ENCODE measurements at regions not wholly inside any gene's neighbourhood (a gene's known extent, or its start where the extent isn't known, plus 50 kb on each side); places are given as distances from the start of the nearest gene placed in this dataset.

GRCh38 chr1:208339911-208340310 lies 95.7 kb upstream of the PLXNA2 start:
- H3K36me3 ChIP-seq (ENCODE audit: control insufficient read depth in 2 of 2, insufficient read depth in 1 of 2, low read length in 2 of 2): no peaks in the 10 kb centered on the region
- TF ChIP-seq MEIS1 (CRISPR knock-in tag; IDR thresholded peaks at IDR 0.05; ENCODE audit: borderline replicate concordance) (no peak), YY1 (tag by site-specific recombination; IDR thresholded peaks at IDR 0.05) (no peak), ZNF398 (tag by site-specific recombination; IDR thresholded peaks at IDR 0.05) (no peak), EGR2 (tag by site-specific recombination; IDR thresholded peaks at IDR 0.05; ENCODE audit: low read depth) (no peak), PBX3 (CRISPR knock-in tag; IDR thresholded peaks at IDR 0.05) (no peak), ZNF830 (tag by site-specific recombination; IDR thresholded peaks at IDR 0.05; ENCODE audit: low read depth) (no peak), ZBTB1 (tag by site-specific recombination; IDR thresholded peaks at IDR 0.05) (no peak), ZNF26 (tag by site-specific recombination; IDR thresholded peaks at IDR 0.05) (no peak), ZNF335 (tag by site-specific recombination; conservative IDR thresholded peaks at IDR 0.05) (no peak), ZNF600 (tag by site-specific recombination; IDR thresholded peaks at IDR 0.05) (no peak), ZNF16 (tag by site-specific recombination; IDR thresholded peaks at IDR 0.05; ENCODE audit: low read depth) (no peak), ZNF660 (tag by site-specific recombination; IDR thresholded peaks at IDR 0.05) (no peak), ZNF670 (tag by site-specific recombination; IDR thresholded peaks at IDR 0.05; ENCODE audit: low read depth) (no peak), ZFP37 (tag by site-specific recombination; IDR thresholded peaks at IDR 0.05) (no peak), ZNF501 (tag by site-specific recombination; IDR thresholded peaks at IDR 0.05) (no peak), ZNF174 (tag by site-specific recombination; IDR thresholded peaks at IDR 0.05) (no peak), ZNF239 (tag by site-specific recombination; IDR thresholded peaks at IDR 0.05) (no peak)
- TF ChIP-seq, protein P1, sequence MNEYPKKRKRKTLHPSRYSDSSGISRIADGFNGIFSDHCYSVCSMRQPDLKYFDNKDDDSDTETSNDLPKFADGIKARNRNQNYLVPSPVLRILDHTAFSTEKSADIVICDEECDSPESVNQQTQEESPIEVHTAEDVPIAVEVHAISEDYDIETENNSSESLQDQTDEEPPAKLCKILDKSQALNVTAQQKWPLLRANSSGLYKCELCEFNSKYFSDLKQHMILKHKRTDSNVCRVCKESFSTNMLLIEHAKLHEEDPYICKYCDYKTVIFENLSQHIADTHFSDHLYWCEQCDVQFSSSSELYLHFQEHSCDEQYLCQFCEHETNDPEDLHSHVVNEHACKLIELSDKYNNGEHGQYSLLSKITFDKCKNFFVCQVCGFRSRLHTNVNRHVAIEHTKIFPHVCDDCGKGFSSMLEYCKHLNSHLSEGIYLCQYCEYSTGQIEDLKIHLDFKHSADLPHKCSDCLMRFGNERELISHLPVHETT (tag by site-specific recombination; IDR thresholded peaks at IDR 0.05): no peak
- H3K4me3 ChIP-seq (ENCODE audit: low read depth, low read length): no peak overlapping the region
- ChIA-PET POLR2A (no interaction called here), CTCF (no interaction called here)
- H3K9me3 ChIP-seq (ENCODE audit: control insufficient read depth, insufficient read depth, low read depth, low read length): no peaks in the 10 kb centered on the region
- no peak overlapping the region for H3K27ac ChIP-seq (ENCODE audit: extremely low read depth, low read depth, low read length)
- no peaks in the 10 kb centered on the region for H3K4me1 ChIP-seq (ENCODE audit: control insufficient read depth, insufficient read depth, low read length)

DNA sequence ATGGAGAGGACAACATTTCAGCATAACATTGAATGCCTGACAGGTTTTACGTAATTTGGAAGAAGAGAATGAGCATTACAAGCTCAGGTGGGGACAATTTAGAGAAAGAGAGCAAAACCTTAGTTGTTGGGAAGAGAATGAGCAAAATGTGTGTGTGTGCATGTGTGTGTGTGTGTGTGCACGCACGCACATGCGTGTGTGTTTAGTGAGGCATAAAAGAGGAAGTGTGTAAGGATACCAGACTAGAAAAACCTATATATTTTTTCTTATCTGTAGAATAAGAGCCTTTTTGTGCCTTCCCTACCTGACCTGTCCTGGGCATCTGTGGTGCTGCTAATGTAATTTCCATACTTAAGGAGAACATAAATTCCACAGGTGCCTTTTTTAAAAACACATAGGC lies 99.0 kb upstream of the PLXNA2 start:
- Histone ChIP-seq H3K4me3 (ENCODE audit: low read depth, low read length) (no peak overlapping the region), H3K4me1 (ENCODE audit: control insufficient read depth, insufficient read depth, low read length) (no peaks in the 10 kb centered on the region), H3K9me3 (ENCODE audit: control insufficient read depth, insufficient read depth, low read depth, low read length) (no peaks in the 10 kb centered on the region), H3K27ac (ENCODE audit: extremely low read depth, low read depth, low read length) (no peak overlapping the region), H3K36me3 (ENCODE audit: control insufficient read depth in 2 of 2, insufficient read depth in 1 of 2, low read length in 2 of 2) (no peaks in the 10 kb centered on the region)
- ChIA-PET CTCF (interaction anchor here (1.4 kb wide), 1 partner anchor 8 kb away, joined by 3 read pairs; no protein-coding TSS in a partner anchor), POLR2A (no interaction called here)
- TF ChIP-seq SP7 (tag by site-specific recombination; IDR thresholded peaks at IDR 0.05): no peak
- TF ChIP-seq, protein P2, sequence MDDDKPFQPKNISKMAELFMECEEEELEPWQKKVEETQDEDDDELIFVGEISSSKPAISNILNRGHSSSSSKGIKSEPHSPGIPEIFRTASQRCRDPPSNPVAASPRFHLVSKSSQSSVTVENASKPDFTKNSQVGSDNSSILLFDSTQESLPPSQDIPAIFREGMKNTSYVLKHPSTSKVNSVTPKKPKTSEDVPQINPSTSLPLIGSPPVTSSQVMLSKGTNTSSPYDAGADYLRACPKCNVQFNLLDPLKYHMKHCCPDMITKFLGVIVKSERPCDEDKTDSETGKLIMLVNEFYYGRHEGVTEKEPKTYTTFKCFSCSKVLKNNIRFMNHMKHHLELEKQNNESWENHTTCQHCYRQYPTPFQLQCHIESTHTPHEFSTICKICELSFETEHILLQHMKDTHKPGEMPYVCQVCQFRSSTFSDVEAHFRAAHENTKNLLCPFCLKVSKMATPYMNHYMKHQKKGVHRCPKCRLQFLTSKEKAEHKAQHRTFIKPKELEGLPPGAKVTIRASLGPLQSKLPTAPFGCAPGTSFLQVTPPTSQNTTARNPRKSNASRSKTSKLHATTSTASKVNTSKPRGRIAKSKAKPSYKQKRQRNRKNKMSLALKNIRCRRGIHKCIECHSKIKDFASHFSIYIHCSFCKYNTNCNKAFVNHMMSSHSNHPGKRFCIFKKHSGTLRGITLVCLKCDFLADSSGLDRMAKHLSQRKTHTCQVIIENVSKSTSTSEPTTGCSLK (tag by site-specific recombination; IDR thresholded peaks at IDR 0.05): no peak
- no peak for TF ChIP-seq ZNF174 (tag by site-specific recombination; IDR thresholded peaks at IDR 0.05)
- TF ChIP-seq ZXDB (tag by site-specific recombination; IDR thresholded peaks at IDR 0.05): no peak
- TF ChIP-seq ZBTB26 (tag by site-specific recombination; optimal IDR thresholded peaks at IDR 0.05): no peak
- TF ChIP-seq, protein P3, sequence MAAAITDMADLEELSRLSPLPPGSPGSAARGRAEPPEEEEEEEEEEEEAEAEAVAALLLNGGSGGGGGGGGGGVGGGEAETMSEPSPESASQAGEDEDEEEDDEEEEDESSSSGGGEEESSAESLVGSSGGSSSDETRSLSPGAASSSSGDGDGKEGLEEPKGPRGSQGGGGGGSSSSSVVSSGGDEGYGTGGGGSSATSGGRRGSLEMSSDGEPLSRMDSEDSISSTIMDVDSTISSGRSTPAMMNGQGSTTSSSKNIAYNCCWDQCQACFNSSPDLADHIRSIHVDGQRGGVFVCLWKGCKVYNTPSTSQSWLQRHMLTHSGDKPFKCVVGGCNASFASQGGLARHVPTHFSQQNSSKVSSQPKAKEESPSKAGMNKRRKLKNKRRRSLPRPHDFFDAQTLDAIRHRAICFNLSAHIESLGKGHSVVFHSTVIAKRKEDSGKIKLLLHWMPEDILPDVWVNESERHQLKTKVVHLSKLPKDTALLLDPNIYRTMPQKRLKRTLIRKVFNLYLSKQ (tag by site-specific recombination; IDR thresholded peaks at IDR 0.05; ENCODE audit: borderline replicate concordance): no peak
